OCI-LY7 (cell line): ENCODE measurements at regions not wholly inside any gene's neighbourhood (a gene's known extent, or its start where the extent isn't known, plus 50 kb on each side); places are given as distances from the start of the nearest gene placed in this dataset.

ENCODE experiments used
- BruUV-seq: library from RNA; stranded (reverse); fragments of 400-500 nt; replicated peaks from 2 replicates; lab custom pipeline; 2021; lab: Mats Ljungman, UMichigan
- CTCF ChIA-PET: fragments of 300-600 bp; sonication (Branson Sonifier 250); formaldehyde crosslinking; loops from one replicate; lab custom pipeline; 2022; ENCODE audit warnings: antibody characterized with exemption; ENCODE audit not compliant: unreplicated experiment; lab: Charles Lee
- POLR2A ChIA-PET: fragments of 300-600 bp; sonication (Branson Sonifier 250); formaldehyde crosslinking; loops from one replicate; lab custom pipeline; 2022; ENCODE audit warnings: antibody characterized with exemption; lab: Charles Lee
- DNase-seq: peaks from one replicate; pipeline ENCODE4 v3.0.0-alpha.2; 2015; ENCODE audit warnings: low spot score
- H2AFZ ChIP-seq: fragments of 200-600 bp; sonication (generic), shearing (Covaris generic); 2 replicates; pipeline ENCODE4 v1.6.1; 2014; ENCODE audit warnings: mild to moderate bottlenecking, antibody characterized with exemption, low read length, moderate library complexity
- H3K27ac ChIP-seq: fragments of 200-600 bp; sonication (generic); 2 replicates; pipeline ENCODE4 v1.5.1; 2014; ENCODE audit warnings: mixed run types, low read depth, mild to moderate bottlenecking, moderate library complexity, low read length, inconsistent platforms; ENCODE audit not compliant: poor library complexity, severe bottlenecking
- H3K36me3 ChIP-seq: fragments of 200-600 bp; sonication (generic); 2 replicates; pipeline ENCODE4 v1.6.1; 2014; ENCODE audit warnings: mild to moderate bottlenecking, antibody characterized with exemption, low read length, moderate library complexity, mixed read lengths; ENCODE audit not compliant: insufficient read depth
- H3K4me1 ChIP-seq: fragments of 200-600 bp; sonication (generic); 2 replicates; pipeline ENCODE4 v1.5.1; 2014; ENCODE audit warnings: mild to moderate bottlenecking, low read length; ENCODE audit not compliant: insufficient read depth, poor library complexity, severe bottlenecking
- H3K4me2 ChIP-seq: fragments of 200-600 bp; sonication (generic); 2 replicates; pipeline ENCODE4 v1.6.1; 2014; ENCODE audit warnings: mild to moderate bottlenecking, low read length
- H3K4me3 ChIP-seq: fragments of 200-600 bp; sonication (generic); 2 replicates; pipeline ENCODE4 v1.5.1; 2014; ENCODE audit warnings: mild to moderate bottlenecking, low read depth, low read length; ENCODE audit not compliant: poor library complexity, severe bottlenecking
- H3K79me2 ChIP-seq: fragments of 200-600 bp; sonication (generic); 2 replicates; pipeline ENCODE4 v1.6.1; 2016; ENCODE audit warnings: low read depth, mild to moderate bottlenecking, low read length, moderate library complexity, mixed read lengths; ENCODE audit not compliant: insufficient read depth
- H3K9me2 ChIP-seq: fragments of 200-600 bp; sonication (generic); 2 replicates; pipeline ENCODE4 v1.6.1; 2016; ENCODE audit warnings: mild to moderate bottlenecking, low read length, mixed read lengths; ENCODE audit not compliant: insufficient read depth
- H3K9me3 ChIP-seq: fragments of 200-600 bp; sonication (generic); 2 replicates; pipeline ENCODE4 v1.6.1; 2014; ENCODE audit warnings: mild to moderate bottlenecking, mixed run types, low read length, mixed read lengths
- H4K20me1 ChIP-seq: fragments of 200-600 bp; sonication (generic); 2 replicates; pipeline ENCODE4 v1.6.1; 2014; ENCODE audit warnings: mild to moderate bottlenecking, antibody characterized with exemption, low read length, moderate library complexity, mixed read lengths; ENCODE audit not compliant: insufficient read depth
- CTCF ChIP-seq: fragments of 200-600 bp; sonication (generic); conservative IDR thresholded peaks from 2 replicates; pipeline ENCODE4 v1.5.1; 2014; ENCODE audit warnings: mild to moderate bottlenecking, antibody characterized with exemption, low read length, moderate library complexity, mixed read lengths
- EZH2phosphoT487 ChIP-seq: fragments of 200-600 bp; sonication (generic); IDR thresholded peaks from 2 replicates; pipeline ENCODE4 v1.6.1; 2018; ENCODE audit warnings: low read depth, borderline replicate concordance, mild to moderate bottlenecking, mixed run types, antibody characterized with exemption, low read length, moderate library complexity, mixed read lengths
- intact Hi-C: fragments of 100-400 bp; cut with micrococcal nuclease; formaldehyde crosslinking; loops from one replicate; pipeline ENCODE4 v1.10.0; 2022; ENCODE audit not compliant: unreplicated experiment

GRCh38 chr18:30186245-30186644 lies 856.3 kb downstream of the DSC3 start:
- H3K4me2 ChIP-seq = no peak overlapping the region
- TF ChIP-seq CTCF (no peak), EZH2phosphoT487 (no peak)
- CTCF ChIA-PET = no interaction called here
- intact Hi-C loops = no loop called here
- H2AFZ ChIP-seq = no peak overlapping the region
- H3K36me3 ChIP-seq = no peaks in the 10 kb centered on the region
- POLR2A ChIA-PET = no interaction called here
- H3K9me3 ChIP-seq = no peaks in the 10 kb centered on the region
- no peaks in the 10 kb centered on the region for H3K9me2 ChIP-seq
- no TSS peak for BruUV-seq
- no peaks in the 10 kb centered on the region for H3K79me2 ChIP-seq
- DNase-seq = no peak
- no peaks in the 10 kb centered on the region for H4K20me1 ChIP-seq
- no peaks in the 10 kb centered on the region for H3K4me1 ChIP-seq
- no peak overlapping the region for H3K4me3 ChIP-seq
- no peak overlapping the region for H3K27ac ChIP-seq

GRCh38 chr18:30177056-30177455 lies 865.5 kb downstream of the DSC3 start:
- Histone ChIP-seq H3K27ac (no peak overlapping the region), H3K4me2 (no peak overlapping the region), H3K4me1 (no peaks in the 10 kb centered on the region), H3K9me3 (no peaks in the 10 kb centered on the region), H4K20me1 (no peaks in the 10 kb centered on the region), H2AFZ (no peak overlapping the region), H3K36me3 (no peaks in the 10 kb centered on the region), H3K9me2 (no peaks in the 10 kb centered on the region), H3K79me2 (no peaks in the 10 kb centered on the region), H3K4me3 (no peak overlapping the region)
- intact Hi-C loops = no loop called here
- POLR2A ChIA-PET = no interaction called here
- BruUV-seq = no TSS peak
- no peak for DNase-seq
- CTCF ChIA-PET = no interaction called here
- TF ChIP-seq EZH2phosphoT487 (no peak), CTCF (no peak)

GRCh38 chr18:30175621-30176225 lies 866.8 kb downstream of the DSC3 start:
- Histone ChIP-seq H3K9me2 (no peaks in the 10 kb centered on the region), H3K79me2 (no peaks in the 10 kb centered on the region), H3K4me2 (no peak overlapping the region), H3K36me3 (no peaks in the 10 kb centered on the region), H3K4me1 (no peaks in the 10 kb centered on the region), H3K4me3 (no peak overlapping the region), H4K20me1 (no peaks in the 10 kb centered on the region), H2AFZ (no peak overlapping the region), H3K9me3 (no peaks in the 10 kb centered on the region), H3K27ac (no peak overlapping the region)
- ChIA-PET CTCF (no interaction called here), POLR2A (no interaction called here)
- intact Hi-C loops = no loop called here
- TF ChIP-seq CTCF (no peak), EZH2phosphoT487 (no peak)
- DNase-seq = no peak
- BruUV-seq = no TSS peak
